ENCODE measurements at regions not wholly inside any gene's neighbourhood (a gene's known extent, or its start where the extent isn't known, plus 50 kb on each side); places are given as distances from the start of the nearest gene placed in this dataset.

DNA sequence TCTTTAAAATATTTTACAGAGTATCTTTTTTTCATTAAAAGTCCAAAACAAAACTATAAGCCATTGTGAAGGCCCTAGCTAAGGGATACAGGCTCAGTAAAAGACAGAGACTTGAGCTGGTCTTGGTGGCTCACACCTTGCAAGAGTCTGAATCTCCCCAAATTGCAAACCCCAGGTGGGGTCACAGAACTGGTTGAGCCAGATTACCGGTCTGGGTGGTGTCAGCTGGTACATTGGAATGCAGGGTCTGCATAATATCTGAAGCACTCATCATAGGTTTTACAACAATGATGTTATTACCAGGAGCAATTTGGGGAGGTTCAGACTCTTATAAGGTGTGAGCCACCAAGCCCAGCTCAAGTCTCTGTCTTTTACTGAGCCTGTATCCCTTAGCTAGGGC lies 201.2 kb upstream of the ARPP21 start:
- ChIA-PET POLR2A (no interaction called here), CTCF (no interaction called here)
- in situ Hi-C loops (cut with HindIII; ENCODE audit: low pct_unique_long_range_greater_than_20kb, low sequenced_read_pairs) = no loop called here
- no TSS peak for BruUV-seq (replicated peaks)
- no peaks in the 10 kb centered on the region for H3K27me3 ChIP-seq (ENCODE audit: control insufficient read depth, insufficient read depth, low read length)
- H3K4me1 ChIP-seq (ENCODE audit: control insufficient read depth, insufficient read depth, low read length) = no peaks in the 10 kb centered on the region
- H3K27ac ChIP-seq (ENCODE audit: low read length) = no peak overlapping the region
- ATAC-seq (no peak), DNase-seq (ENCODE audit: low read depth, low spot score) (no peak)
- TF ChIP-seq, protein P1, sequence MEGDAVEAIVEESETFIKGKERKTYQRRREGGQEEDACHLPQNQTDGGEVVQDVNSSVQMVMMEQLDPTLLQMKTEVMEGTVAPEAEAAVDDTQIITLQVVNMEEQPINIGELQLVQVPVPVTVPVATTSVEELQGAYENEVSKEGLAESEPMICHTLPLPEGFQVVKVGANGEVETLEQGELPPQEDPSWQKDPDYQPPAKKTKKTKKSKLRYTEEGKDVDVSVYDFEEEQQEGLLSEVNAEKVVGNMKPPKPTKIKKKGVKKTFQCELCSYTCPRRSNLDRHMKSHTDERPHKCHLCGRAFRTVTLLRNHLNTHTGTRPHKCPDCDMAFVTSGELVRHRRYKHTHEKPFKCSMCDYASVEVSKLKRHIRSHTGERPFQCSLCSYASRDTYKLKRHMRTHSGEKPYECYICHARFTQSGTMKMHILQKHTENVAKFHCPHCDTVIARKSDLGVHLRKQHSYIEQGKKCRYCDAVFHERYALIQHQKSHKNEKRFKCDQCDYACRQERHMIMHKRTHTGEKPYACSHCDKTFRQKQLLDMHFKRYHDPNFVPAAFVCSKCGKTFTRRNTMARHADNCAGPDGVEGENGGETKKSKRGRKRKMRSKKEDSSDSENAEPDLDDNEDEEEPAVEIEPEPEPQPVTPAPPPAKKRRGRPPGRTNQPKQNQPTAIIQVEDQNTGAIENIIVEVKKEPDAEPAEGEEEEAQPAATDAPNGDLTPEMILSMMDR (IDR thresholded peaks at IDR 0.05) = no peak
- no peak for TF ChIP-seq SIN3A (IDR thresholded peaks at IDR 0.05; ENCODE audit: borderline replicate concordance, insufficient read depth, low read depth, low read length)
- no peaks in the 10 kb centered on the region for H3K36me3 ChIP-seq (ENCODE audit: control insufficient read depth, insufficient read depth, low read length)
- no peaks in the 10 kb centered on the region for H3K9me3 ChIP-seq (ENCODE audit: control insufficient read depth, insufficient read depth, low read depth, low read length)
- intact Hi-C loops (cut with micrococcal nuclease; ENCODE audit: unreplicated experiment) = no loop called here
- H3K4me3 ChIP-seq (ENCODE audit: low read depth in 2 of 2, low read length in 2 of 2) = no peak overlapping the region

GRCh38 chr3:35439663-35440062 lies 199.7 kb upstream of the ARPP21 start:
- intact Hi-C loops (cut with micrococcal nuclease; ENCODE audit: unreplicated experiment) (no loop called here), in situ Hi-C loops (cut with HindIII; ENCODE audit: low pct_unique_long_range_greater_than_20kb, low sequenced_read_pairs) (no loop called here)
- POLR2A ChIA-PET = no interaction called here
- DNase-seq (ENCODE audit: low read depth, low spot score) (no peak), ATAC-seq (no peak)
- H3K27me3 ChIP-seq (ENCODE audit: control insufficient read depth, insufficient read depth, low read length) = no peaks in the 10 kb centered on the region
- no peak for TF ChIP-seq TCF7L2 (IDR thresholded peaks at IDR 0.05; ENCODE audit: low read depth, low read length)
- TF ChIP-seq POLR2AphosphoS5 (IDR thresholded peaks at IDR 0.05; ENCODE audit: low read depth, low read length) = no peak
- no peak for TF ChIP-seq SIN3A (IDR thresholded peaks at IDR 0.05; ENCODE audit: borderline replicate concordance, insufficient read depth, low read depth, low read length)
- TF ChIP-seq, protein P1 (IDR thresholded peaks at IDR 0.05) = no peak
- no peak for TF ChIP-seq REST (IDR thresholded peaks at IDR 0.05; ENCODE audit: insufficient read depth in 1 of 2, low read depth in 2 of 2, low read length in 1 of 2)
- CTCF ChIA-PET = no interaction called here
- H3K27ac ChIP-seq (ENCODE audit: low read length) = no peak overlapping the region
- H3K4me1 ChIP-seq (ENCODE audit: control insufficient read depth, insufficient read depth, low read length) = no peaks in the 10 kb centered on the region
- no peak overlapping the region for H3K4me3 ChIP-seq (ENCODE audit: low read depth in 2 of 2, low read length in 2 of 2)
- H3K9me3 ChIP-seq (ENCODE audit: control insufficient read depth, insufficient read depth, low read depth, low read length) = no peaks in the 10 kb centered on the region
- no peaks in the 10 kb centered on the region for H3K36me3 ChIP-seq (ENCODE audit: control insufficient read depth, insufficient read depth, low read length)
- no TSS peak for BruUV-seq (replicated peaks)

- no peaks in the 10 kb centered on the region for H3K4me1 ChIP-seq (ENCODE audit: control insufficient read depth, insufficient read depth, low read length)
- H3K4me3 ChIP-seq (ENCODE audit: low read depth in 2 of 2, low read length in 2 of 2) = no peak overlapping the region
- intact Hi-C loops (cut with micrococcal nuclease; ENCODE audit: unreplicated experiment) = no loop called here
- no peaks in the 10 kb centered on the region for H3K9me3 ChIP-seq (ENCODE audit: control insufficient read depth, insufficient read depth, low read depth, low read length)
- in situ Hi-C loops (cut with HindIII; ENCODE audit: low pct_unique_long_range_greater_than_20kb, low sequenced_read_pairs) = no loop called here
- ATAC-seq = no peak
- H3K27me3 ChIP-seq (ENCODE audit: control insufficient read depth, insufficient read depth, low read length) = no peaks in the 10 kb centered on the region
- ChIA-PET CTCF (no interaction called here), POLR2A (no interaction called here)
- no peak overlapping the region for H3K27ac ChIP-seq (ENCODE audit: low read length)
- H3K36me3 ChIP-seq (ENCODE audit: control insufficient read depth, insufficient read depth, low read length) = no peaks in the 10 kb centered on the region
- no TSS peak for BruUV-seq (replicated peaks)
- TF ChIP-seq, protein P1 (IDR thresholded peaks at IDR 0.05) = no peak
- TF ChIP-seq TCF7L2 (IDR thresholded peaks at IDR 0.05; ENCODE audit: low read depth, low read length) (no peak), REST (IDR thresholded peaks at IDR 0.05; ENCODE audit: insufficient read depth in 1 of 2, low read depth in 2 of 2, low read length in 1 of 2) (no peak), SIN3A (IDR thresholded peaks at IDR 0.05; ENCODE audit: borderline replicate concordance, insufficient read depth, low read depth, low read length) (no peak), POLR2AphosphoS5 (IDR thresholded peaks at IDR 0.05; ENCODE audit: low read depth, low read length) (no peak)
- no peak for DNase-seq (ENCODE audit: low read depth, low spot score)
These were observed 198.5 kb upstream of the ARPP21 start for GRCh38 chr3:35440826-35441225.
